Kidney (tissue), 13 donors: ENCODE measurements at regions not wholly inside any gene's neighbourhood (a gene's known extent, or its start where the extent isn't known, plus 50 kb on each side); places are given as distances from the start of the nearest gene placed in this dataset.
"Not testable (repeated sequence)": the region's sequence is repeated elsewhere in the genome, so short reads cannot be mapped to it uniquely, and the experiment has no call there.

Experiments
- DNase-seq, 5 donors: peaks; one replicate each; pipeline ENCODE4 v3.0.0-alpha.2; 2013 to 2020
- FAIRE-seq: peaks from 2 replicates; lab custom pipeline; 2012; peaks lifted over from hg19 to GRCh38; lab: Jason Lieb, UNC
- H3K27ac ChIP-seq, 2 donors: one replicate each; pipeline ENCODE4 v1.7.0; 2013; ENCODE audit warnings: low read depth in 2 of 2, low read length in 2 of 2, inconsistent platforms in 1 of 2
- H3K27me3 ChIP-seq: one replicate; pipeline ENCODE4 v1.7.1; 2013; ENCODE audit warnings: low read length, inconsistent platforms; ENCODE audit not compliant: control insufficient read depth, insufficient read depth
- H3K36me3 ChIP-seq, 3 donors: one replicate each; pipeline versions ENCODE4 v1.7.0 to v1.7.1; 2013; ENCODE audit warnings: low read length in 3 of 3, control low read depth in 1 of 3, inconsistent platforms in 1 of 3; ENCODE audit not compliant: insufficient read depth in 3 of 3, control insufficient read depth in 2 of 3
- H3K4me1 ChIP-seq, 3 donors: one replicate each; pipeline versions ENCODE4 v1.7.0 to v1.7.1; 2013; ENCODE audit warnings: low read length in 3 of 3, inconsistent platforms in 1 of 3, low read depth in 1 of 3; ENCODE audit not compliant: control insufficient read depth in 2 of 3, insufficient read depth in 2 of 3
- H3K4me3 ChIP-seq, 3 donors: one replicate each; pipeline versions ENCODE4 v1.7.0 to v1.8.1; 2013; ENCODE audit warnings: low read length in 3 of 3, control low read depth in 1 of 3, inconsistent platforms in 1 of 3
- H3K9ac ChIP-seq, 3 donors: one replicate each; pipeline versions ENCODE4 v1.7.0 to v1.7.1; 2013; ENCODE audit warnings: low read length in 3 of 3, control low read depth in 1 of 3, inconsistent platforms in 1 of 3
- H3K9me3 ChIP-seq, 3 donors: one replicate each; pipeline versions ENCODE4 v1.7.0 to v1.7.1; 2013; ENCODE audit warnings: low read length in 3 of 3, control low read depth in 1 of 3, inconsistent platforms in 1 of 3; ENCODE audit not compliant: control insufficient read depth in 2 of 3, insufficient read depth in 1 of 3
- intact Hi-C: fragments of 100-400 bp; cut with DNase I; formaldehyde crosslinking; loops from one replicate; pipeline ENCODE4 v1.11.1; 2022
- TF ChIP-seq, protein P1 (sequence below): IDR thresholded peaks from 3 replicates; pipeline ENCODE4 v1.5.1; 2012; ENCODE audit warnings: mild to moderate bottlenecking, moderate library complexity, borderline replicate concordance; ENCODE audit not compliant: insufficient read depth; ENCODE audit errors: extremely low read depth
- donor health status: control.
- donor health status: control.
- donor health status: control.
- donor health status: control.
- donor health status: control.
- donor health status: DM: yes; HTN: yes; CAD: no.
- donor health status: Normal renal cell carcinoma (clear cell type).

DNA sequence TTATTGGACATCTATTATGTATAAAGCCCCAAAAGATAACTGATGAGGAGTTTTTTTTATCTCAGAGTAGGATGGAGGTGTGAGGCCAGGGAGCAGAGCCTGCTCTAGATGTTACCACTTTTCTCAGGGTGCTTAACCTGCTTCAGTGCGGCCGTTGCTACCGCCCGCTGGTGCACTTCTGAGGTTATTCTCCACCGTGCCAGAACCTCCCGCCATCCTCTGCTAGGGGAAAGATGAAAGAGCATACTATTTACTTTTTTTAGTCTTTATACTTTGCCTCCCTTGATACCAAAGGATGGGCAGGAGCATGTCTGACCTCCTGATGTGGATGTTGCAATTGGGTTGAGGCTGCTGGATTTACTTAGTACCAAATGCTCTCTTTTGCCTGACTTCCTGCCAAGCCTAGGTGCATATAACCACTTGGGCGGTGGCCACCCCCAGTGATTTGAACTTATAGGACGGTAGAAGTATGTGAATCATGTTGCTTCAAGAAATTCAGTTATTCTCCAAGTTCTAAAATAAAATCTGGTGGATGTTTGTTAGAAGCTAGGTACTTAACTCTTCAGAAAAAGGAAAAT is 71.1 kb upstream of the HSPB3 start:
- H3K4me3 ChIP-seq, result no peak overlapping the region
- TF ChIP-seq, protein P1, sequence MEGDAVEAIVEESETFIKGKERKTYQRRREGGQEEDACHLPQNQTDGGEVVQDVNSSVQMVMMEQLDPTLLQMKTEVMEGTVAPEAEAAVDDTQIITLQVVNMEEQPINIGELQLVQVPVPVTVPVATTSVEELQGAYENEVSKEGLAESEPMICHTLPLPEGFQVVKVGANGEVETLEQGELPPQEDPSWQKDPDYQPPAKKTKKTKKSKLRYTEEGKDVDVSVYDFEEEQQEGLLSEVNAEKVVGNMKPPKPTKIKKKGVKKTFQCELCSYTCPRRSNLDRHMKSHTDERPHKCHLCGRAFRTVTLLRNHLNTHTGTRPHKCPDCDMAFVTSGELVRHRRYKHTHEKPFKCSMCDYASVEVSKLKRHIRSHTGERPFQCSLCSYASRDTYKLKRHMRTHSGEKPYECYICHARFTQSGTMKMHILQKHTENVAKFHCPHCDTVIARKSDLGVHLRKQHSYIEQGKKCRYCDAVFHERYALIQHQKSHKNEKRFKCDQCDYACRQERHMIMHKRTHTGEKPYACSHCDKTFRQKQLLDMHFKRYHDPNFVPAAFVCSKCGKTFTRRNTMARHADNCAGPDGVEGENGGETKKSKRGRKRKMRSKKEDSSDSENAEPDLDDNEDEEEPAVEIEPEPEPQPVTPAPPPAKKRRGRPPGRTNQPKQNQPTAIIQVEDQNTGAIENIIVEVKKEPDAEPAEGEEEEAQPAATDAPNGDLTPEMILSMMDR, result no peak
- no peaks in the 10 kb centered on the region for H3K9me3 ChIP-seq
- H3K36me3 ChIP-seq, result no peaks in the 10 kb centered on the region
- H3K9ac ChIP-seq, result no peak overlapping the region
- H3K4me1 ChIP-seq, result peaks cover 0 to 6% (median 3%) of the 10 kb centered on the region in 3 donors
- no peaks in the 10 kb centered on the region for H3K27me3 ChIP-seq
- H3K27ac ChIP-seq, result no peak overlapping the region
- intact Hi-C loops, result no loop called here
- DNase-seq, result no peak
- no peak for FAIRE-seq

- Histone ChIP-seq H3K4me1 (peaks cover 0 to 6% (median 3%) of the 10 kb centered on the region in 3 donors), H3K27ac (no peak overlapping the region), H3K36me3 (no peaks in the 10 kb centered on the region), H3K27me3 (no peaks in the 10 kb centered on the region), H3K9me3 (no peaks in the 10 kb centered on the region), H3K9ac (no peak overlapping the region), H3K4me3 (no peak overlapping the region)
- DNase-seq (no peak), FAIRE-seq (no peak)
- intact Hi-C loops, result no loop called here
- TF ChIP-seq, protein P1, result no peak
These were observed 71.6 kb upstream of the HSPB3 start for GRCh38 chr5:54383941-54384340.

GRCh38 chr5:54383225-54383901 is 72.1 kb upstream of the HSPB3 start:
- FAIRE-seq, result no peak
- Histone ChIP-seq H3K4me3 (no peak overlapping the region), H3K27ac (no peak overlapping the region), H3K9me3 (no peaks in the 10 kb centered on the region), H3K4me1 (peaks cover 0 to 6% (median 3%) of the 10 kb centered on the region in 3 donors), H3K9ac (no peak overlapping the region), H3K27me3 (no peaks in the 10 kb centered on the region), H3K36me3 (no peaks in the 10 kb centered on the region)
- TF ChIP-seq, protein P1, result no peak
- DNase-seq, result no peak
- intact Hi-C loops, result no loop called here

- intact Hi-C loops, H3K27ac ChIP-seq, H3K4me1 ChIP-seq, H3K4me3 ChIP-seq, H3K36me3 ChIP-seq, H3K27me3 ChIP-seq, H3K9ac ChIP-seq, H3K9me3 ChIP-seq, FAIRE-seq, DNase-seq: not testable (repeated sequence)
These were observed 70.9 kb upstream of the ARL15 start for GRCh38 chr5:54381319-54381718.
